Endometrial microvascular endothelial cells (primary cell): ENCODE measurements at regions not wholly inside any gene's neighbourhood (a gene's known extent, or its start where the extent isn't known, plus 50 kb on each side); places are given as distances from the start of the nearest gene placed in this dataset.

Source experiments
- in situ Hi-C: cut with HindIII; loops from 2 replicates; pipeline ENCODE4 v1.10.0; 2017; ENCODE audit warnings: low sequenced_read_pairs, low pct_unique_long_range_greater_than_20kb; ENCODE audit errors: inconsistent ontology term

DNA sequence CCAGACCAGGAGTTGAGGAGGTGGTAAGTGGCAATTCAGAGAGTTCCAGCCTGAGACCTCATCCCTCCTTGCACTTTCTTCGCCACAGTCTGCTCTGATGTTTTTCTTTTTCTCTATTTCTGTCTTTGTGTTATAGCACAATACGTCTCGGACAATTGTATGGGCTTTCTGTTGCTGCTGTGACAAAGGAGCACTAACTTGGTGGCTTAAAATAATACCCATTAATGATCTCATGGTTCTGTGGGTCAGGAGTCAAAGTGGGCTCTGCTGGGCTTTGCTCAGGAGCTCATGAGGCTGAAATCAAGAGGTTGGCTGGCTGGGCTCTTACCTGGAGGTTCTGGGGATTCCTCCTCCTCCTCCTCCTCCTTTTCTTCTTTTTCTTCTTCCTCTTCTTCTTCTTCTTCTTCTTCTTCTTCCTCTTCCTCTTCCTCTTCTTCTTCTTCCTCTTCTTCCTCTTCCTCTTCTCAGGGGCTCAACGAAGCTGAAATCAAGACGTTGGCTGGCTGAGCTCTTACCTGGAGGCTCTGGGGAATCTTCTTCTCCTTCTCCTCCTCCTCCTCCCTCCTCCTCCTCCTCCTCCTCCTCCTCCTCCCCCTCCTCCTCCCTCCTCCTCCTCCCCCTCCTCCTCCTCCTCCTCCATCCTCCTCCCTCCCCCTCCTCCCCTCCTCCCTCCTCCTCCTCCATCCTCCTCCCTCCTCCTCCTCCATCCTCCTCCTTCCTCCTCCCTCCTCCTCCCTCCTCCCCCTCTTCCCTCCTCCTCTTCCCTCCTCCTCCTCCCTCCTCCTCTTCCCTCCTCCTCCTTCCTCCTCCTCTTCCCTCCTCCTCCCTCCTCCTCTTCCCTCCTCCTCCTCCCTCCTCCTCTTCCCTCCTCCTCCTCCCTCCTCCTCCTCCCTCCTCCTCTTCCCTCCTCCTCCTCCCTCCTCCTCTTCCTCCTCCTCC is 104.0 kb downstream of the GATA6 start:
- in situ Hi-C loops: no loop called here

DNA sequence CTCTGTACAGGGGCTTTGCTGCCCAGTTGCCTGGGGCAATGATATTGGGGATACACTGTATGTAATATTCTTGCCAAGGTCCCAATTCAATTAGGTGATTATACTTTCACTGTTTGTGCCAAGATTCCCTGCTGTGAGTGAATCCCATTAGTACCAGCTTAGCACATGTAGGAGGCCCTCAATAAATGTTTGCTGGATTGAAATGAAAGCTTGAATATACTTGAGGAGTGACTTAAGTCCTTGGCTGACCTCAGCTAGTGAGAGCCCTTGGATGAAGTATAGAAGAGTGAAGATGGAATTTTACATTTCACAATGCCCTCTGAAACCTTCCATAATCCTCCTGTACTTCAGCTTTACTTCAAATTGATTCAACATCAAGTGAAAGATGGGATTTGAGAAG is 102.9 kb downstream of the GATA6 start:
- in situ Hi-C loops: no loop called here

DNA sequence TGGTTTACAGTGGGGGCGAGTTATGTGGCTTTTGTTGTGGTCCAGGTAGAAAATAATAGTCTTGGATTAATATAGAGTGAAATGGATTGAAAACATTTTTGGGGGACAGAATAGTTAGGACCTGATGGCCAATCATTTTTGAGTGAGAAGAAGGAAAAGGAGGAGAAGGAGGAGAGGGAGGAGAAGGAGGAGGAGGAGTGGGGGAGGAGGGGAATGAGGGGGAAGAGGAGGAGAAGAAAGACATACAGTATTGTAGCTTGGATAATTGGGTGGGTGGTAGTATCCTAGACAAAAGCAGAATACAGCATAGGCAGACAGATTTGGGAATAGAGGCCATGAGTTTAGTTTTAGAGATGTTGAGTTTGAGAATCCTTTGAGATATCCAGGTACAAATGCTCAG is 101.6 kb downstream of the GATA6 start:
- in situ Hi-C loops: no loop called here

DNA sequence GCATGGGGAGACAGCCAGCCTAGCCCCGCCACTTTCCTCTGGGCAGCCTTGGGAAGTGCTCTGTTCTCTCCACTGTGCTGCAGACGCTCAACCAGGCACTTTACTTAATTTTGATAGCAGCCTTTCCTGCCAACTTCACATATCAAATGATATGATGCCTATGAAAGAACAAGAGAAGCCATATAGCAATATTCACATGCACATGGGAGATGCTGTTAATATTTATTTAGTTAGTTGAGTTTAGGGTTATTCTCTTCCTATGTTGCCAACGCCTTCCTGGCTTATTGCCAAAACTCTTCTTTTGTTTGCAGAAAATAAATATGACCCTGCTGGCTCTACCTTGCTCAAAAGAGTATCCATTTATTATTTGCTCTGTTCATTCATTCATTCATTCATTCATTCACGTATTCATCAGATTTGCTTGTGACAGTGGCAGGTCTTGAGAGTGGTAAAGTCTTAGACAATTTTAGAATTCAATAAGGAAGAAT is 99.3 kb downstream of the GATA6 start:
- in situ Hi-C loops: no loop called here

DNA sequence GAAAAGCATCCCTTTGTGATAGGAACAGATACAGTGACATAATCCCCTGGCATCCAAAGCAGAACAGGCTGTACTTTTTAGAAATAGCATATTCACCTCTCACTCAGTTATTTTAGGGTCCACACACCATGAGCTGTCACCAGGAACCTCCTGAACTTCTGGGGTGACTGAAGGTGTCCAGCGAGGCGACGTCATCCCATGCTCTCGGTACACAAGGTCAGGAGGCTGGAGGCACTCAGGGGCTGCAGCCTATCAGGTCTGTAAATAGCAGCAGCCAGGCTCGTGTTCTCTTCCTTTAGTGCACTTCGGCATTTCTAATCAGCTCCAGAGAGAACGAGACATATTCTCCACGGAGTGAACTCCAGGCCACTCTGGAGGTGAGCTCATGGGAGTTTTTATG is 98.3 kb downstream of the GATA6 start:
- in situ Hi-C loops: no loop called here

DNA sequence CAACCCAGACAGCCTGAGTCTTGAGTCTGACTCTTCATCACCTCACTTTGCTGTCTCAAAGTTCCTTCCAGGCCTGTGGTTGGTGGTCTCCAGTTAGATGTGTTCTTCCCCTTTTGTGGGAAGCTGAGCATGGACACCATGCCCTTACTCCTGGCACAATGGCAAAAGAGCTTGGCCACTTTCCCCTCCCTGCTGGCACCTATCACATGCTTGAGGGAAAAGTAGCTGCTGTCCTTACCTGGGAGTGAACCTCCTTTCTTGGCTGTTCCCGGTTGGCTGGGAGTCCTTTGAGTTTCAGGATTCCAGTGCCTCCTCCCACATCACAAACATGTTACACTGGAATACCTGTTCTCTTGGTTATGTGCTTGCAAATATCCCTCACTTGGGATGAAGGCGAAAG is 97.8 kb downstream of the GATA6 start:
- in situ Hi-C loops: no loop called here

DNA sequence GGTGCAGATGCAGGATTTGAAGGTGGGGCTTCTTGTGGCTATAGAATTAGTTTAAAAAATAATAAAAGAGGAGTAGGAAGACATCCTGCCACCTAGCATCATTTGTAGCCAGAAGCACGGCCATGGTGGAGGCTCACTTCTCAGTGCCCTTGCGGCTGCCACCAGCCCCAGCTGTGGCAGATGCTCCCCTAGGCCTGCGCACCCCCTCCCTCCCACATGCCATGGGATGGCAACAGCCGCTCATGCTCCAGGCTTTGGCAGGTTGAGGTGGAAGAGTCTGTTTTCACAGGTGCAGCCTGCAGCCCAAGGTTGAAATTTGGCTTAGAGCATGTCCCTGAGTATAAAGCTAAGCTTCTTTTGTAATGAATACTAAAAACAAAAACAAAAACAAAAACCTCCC is 96.4 kb downstream of the GATA6 start:
- in situ Hi-C loops: no loop called here

DNA sequence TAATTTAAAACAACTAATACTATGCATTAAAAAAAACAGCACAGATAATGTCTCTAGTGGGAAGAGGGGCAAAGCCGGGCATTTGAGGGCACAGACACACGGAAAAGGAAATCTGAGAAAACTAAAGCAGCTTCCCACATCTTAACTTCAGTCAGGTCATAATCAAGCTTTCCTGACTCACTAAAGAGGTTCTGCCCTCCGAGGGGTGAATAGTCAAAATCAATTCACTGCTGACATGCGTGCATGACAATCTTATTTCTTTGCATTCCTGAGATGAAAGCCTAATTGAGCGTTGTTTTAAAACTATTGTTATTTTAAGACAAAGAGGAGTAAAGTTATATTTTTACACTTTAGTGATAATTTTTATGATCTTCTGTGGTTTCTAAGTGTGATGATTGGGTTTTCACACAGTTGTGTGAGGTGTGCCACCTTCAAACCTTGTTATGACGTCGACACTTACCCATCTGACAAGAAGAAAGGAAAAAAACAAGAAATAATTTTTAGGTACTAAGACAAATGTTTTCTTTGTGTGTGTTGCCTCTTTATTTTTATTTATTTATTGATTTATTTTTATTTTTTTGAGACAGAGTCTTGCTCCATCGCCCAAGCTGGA is 90.9 kb downstream of the GATA6 start:
- in situ Hi-C loops: no loop called here

DNA sequence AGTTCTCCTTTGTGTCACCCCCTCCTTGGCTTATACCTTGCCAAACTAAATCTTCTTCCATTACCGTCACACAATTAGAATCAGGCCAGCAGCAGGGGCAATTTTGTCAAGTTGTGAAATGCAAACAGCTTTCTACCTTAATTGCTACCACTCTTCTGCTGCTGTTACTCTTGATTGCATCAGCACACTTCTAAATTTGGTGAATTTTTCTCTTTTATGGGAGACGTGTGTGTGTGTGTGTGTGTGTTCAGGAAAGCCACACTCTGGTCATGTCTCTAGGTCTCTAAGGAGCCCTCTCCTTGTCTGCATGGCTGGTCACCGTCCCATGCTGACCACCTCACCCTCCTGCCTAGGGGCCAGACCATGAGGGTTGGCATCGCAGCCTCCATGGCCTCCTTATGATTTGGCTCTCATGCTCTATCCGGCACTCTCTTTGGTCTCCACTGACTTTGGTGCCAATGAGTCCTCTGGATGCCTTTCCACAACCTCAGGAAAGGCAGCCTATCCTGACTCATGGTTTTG is 87.7 kb downstream of the GATA6 start:
- in situ Hi-C loops: no loop called here

DNA sequence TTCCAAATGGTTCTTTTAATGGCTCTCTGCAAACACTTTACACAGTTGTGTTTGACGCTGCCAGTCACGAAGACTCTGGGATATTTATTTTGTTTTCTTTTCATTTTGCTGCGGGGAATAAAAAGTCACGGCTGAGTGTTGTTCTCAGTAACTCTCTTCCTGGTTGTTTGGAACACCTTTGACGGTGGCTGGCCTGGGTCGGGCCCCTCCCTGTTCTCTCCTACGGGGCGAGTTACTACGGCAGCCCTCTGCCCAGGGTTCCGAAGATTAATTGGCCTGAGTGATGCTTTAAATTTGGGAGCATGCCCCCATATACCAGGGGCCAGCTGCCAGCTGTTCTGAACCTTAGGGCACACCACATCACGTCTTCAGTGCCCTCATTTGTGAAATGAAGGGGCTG is 84.7 kb downstream of the GATA6 start:
- in situ Hi-C loops: no loop called here

DNA sequence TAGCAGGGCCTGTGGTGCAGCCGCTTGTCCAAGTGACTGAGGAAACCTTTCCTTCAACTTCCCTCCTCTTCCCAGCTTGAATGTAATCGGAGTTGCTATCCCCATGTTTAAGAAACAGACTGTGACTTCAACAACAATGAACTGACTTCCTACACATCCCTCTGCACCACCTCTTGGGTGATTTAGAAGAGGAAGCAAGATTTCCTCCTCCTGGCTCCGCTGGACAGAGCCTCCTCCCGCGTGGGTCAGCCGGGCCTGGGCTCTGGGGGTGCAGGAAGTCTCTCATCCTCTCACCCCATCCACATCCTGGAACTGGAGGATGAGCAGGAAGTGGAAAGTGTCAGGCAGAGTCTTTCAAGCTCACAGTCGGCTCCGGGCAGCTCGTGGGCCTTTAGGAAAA is 84.3 kb downstream of the GATA6 start:
- in situ Hi-C loops: no loop called here

DNA sequence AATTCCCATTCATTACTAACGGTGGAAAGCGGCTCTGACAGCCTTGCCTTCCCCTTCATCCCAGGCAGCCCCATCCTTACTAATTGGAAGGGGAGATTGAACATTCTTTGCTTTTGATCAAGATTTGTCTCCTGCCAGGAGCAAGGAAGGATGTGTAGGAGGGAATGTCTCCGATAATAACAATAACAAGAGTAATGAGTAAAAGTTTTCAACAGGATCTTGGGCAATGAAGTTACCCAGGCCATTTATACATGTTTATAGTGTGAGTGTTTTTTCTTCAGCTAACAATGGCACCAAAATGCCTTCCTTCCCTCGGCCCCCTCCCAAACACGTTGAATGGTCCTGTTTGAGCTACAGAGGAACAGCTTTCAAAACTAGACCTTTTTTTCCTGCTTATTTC is 83.8 kb downstream of the GATA6 start:
- in situ Hi-C loops: no loop called here
